SK-N-SH (cell line): ENCODE measurements at regions not wholly inside any gene's neighbourhood (a gene's known extent, or its start where the extent isn't known, plus 50 kb on each side); places are given as distances from the start of the nearest gene placed in this dataset.

Source experiments
- CTCF ChIA-PET: fragments of 300-600, 350-600 bp; formaldehyde crosslinking; extraction: SDS; loops from one replicate; lab custom pipeline; 2021; lab: Yijun Ruan, JAX
- POLR2A ChIA-PET: fragments of 350-600 bp; sonication (Branson Sonifier 250); formaldehyde crosslinking; extraction: SDS; loops from one replicate; lab custom pipeline; 2020; ENCODE audit warnings: antibody characterized with exemption, inconsistent platforms; lab: Yijun Ruan, JAX
- DNase-seq: peaks from one replicate; pipeline ENCODE4 v3.0.0; 2012
- H2AFZ ChIP-seq: fragments of 200-600 bp; sonication (generic); 2 replicates; pipeline ENCODE4 v1.8.1; 2016; ENCODE audit warnings: antibody characterized with exemption, mild to moderate bottlenecking, low read depth
- H3F3A ChIP-seq: fragments of 200-600 bp; sonication (generic); replicated peaks from 2 replicates; pipeline ENCODE3; 2016; ENCODE audit warnings: antibody characterized with exemption, mild to moderate bottlenecking; ENCODE audit not compliant: insufficient read depth
- H3K27ac ChIP-seq, 2 experiments: fragments of 200-500 bp in 1 of 2; fragments of 200-600 bp in 1 of 2; sonication (Bioruptor generic) in 1 of 2; sonication (generic), shearing (Covaris generic) in 1 of 2; 2 replicates each; pipeline versions ENCODE4 v1.5.1 to v1.6.1; 2014 to 2016; ENCODE audit warnings: low read depth in 2 of 2, inconsistent platforms in 1 of 2, low read length in 1 of 2, mild to moderate bottlenecking in 1 of 2, mixed read lengths in 1 of 2
- H3K27me3 ChIP-seq: fragments of 200-600 bp; sonication (generic), shearing (Covaris generic); 2 replicates; pipeline ENCODE4 v1.6.1; 2016; ENCODE audit warnings: mixed run types; ENCODE audit not compliant: insufficient read depth
- H3K36me3 ChIP-seq, 2 experiments: fragments of 200-500 bp in 1 of 2; fragments of 200-600 bp in 1 of 2; sonication (Bioruptor generic) in 1 of 2; sonication (generic) in 1 of 2; replicated peaks in 1 of 2; 2 replicates each; pipeline versions ENCODE3 to v1.5.1; 2014 to 2016; ENCODE audit warnings: low read length in 1 of 2, mild to moderate bottlenecking in 1 of 2; ENCODE audit not compliant: insufficient read depth in 2 of 2, control insufficient read depth in 1 of 2
- H3K4me1 ChIP-seq, 2 experiments: fragments of 200-500 bp in 1 of 2; fragments of 200-600 bp in 1 of 2; sonication (Bioruptor generic) in 1 of 2; sonication (generic), shearing (Covaris generic) in 1 of 2; 2 replicates each; pipeline versions ENCODE4 v1.5.1 to v1.6.1; 2014 to 2016; ENCODE audit warnings: low read depth in 1 of 2, low read length in 1 of 2, mixed run types in 1 of 2; ENCODE audit not compliant: insufficient read depth in 2 of 2, control insufficient read depth in 1 of 2
- H3K4me2 ChIP-seq: fragments of 200-600 bp; sonication (generic), shearing (Covaris generic); 2 replicates; pipeline ENCODE4 v1.6.1; 2017; ENCODE audit warnings: mixed run types
- H3K4me3 ChIP-seq, 2 experiments: fragments of 200-500 bp in 1 of 2; fragments of 200-600 bp in 1 of 2; sonication (Bioruptor generic) in 1 of 2; sonication (generic), shearing (Covaris generic) in 1 of 2; 2 replicates each; pipeline versions ENCODE4 v1.5.1 to v1.8.1; 2014 to 2016; ENCODE audit warnings: low read depth in 2 of 2, inconsistent platforms in 1 of 2, low read length in 1 of 2, mild to moderate bottlenecking in 1 of 2, mixed read lengths in 1 of 2, moderate library complexity in 1 of 2
- H3K79me2 ChIP-seq: fragments of 200-600 bp; sonication (generic); 2 replicates; pipeline ENCODE4 v1.8.1; 2017; ENCODE audit warnings: mild to moderate bottlenecking; ENCODE audit not compliant: insufficient read depth
- H3K9ac ChIP-seq: fragments of 200-600 bp; sonication (generic); 2 replicates; pipeline ENCODE4 v1.6.1; 2017; ENCODE audit warnings: mixed run types
- H3K9me2 ChIP-seq: fragments of 200-600 bp; sonication (generic); 2 replicates; pipeline ENCODE4 v1.6.1; 2017; ENCODE audit warnings: mixed run types
- H3K9me3 ChIP-seq: fragments of 200-600 bp; sonication (generic); 2 replicates; pipeline ENCODE4 v1.6.1; 2017; ENCODE audit warnings: mixed run types, mild to moderate bottlenecking, moderate library complexity
- H4K20me1 ChIP-seq: fragments of 200-600 bp; sonication (generic); 2 replicates; pipeline ENCODE4 v1.6.1; 2017; ENCODE audit warnings: mild to moderate bottlenecking, mixed run types; ENCODE audit not compliant: insufficient read depth
- CHD2 ChIP-seq: fragments of 150-350 bp; IDR thresholded peaks from 2 replicates; pipeline ENCODE4 v1.6.1; 2018; ENCODE audit warnings: low read length; ENCODE audit not compliant: partially characterized antibody
- CTCF ChIP-seq: fragments of 200-600 bp; sonication (generic); IDR thresholded peaks from 2 replicates; pipeline ENCODE4 v1.6.1; 2017; ENCODE audit warnings: antibody characterized with exemption, mild to moderate bottlenecking, moderate library complexity
- EZH2phosphoT487 ChIP-seq: fragments of 200-600 bp; sonication (generic); IDR thresholded peaks from 2 replicates; pipeline ENCODE4 v1.6.1; 2017; ENCODE audit warnings: low read depth, mixed run types, mild to moderate bottlenecking, antibody characterized with exemption, moderate library complexity, borderline replicate concordance
- GABPA ChIP-seq: IDR thresholded peaks from 2 replicates; pipeline ENCODE4 v1.4.0; 2012; ENCODE audit warnings: low read depth, mild to moderate bottlenecking
- IRF3 ChIP-seq: fragments of 150-350 bp; IDR thresholded peaks from 2 replicates; pipeline ENCODE4 v1.6.1; 2016; ENCODE audit warnings: mild to moderate bottlenecking, low read depth, low read length
- JUND ChIP-seq: IDR thresholded peaks from 2 replicates; pipeline ENCODE4 v1.4.0; 2012
- MAX ChIP-seq: IDR thresholded peaks from 2 replicates; pipeline ENCODE4 v1.4.0; 2012; ENCODE audit warnings: low read depth
- NFIC ChIP-seq: IDR thresholded peaks from 2 replicates; pipeline ENCODE4 v1.4.0; 2012; ENCODE audit warnings: borderline replicate concordance
- PBX3 ChIP-seq: IDR thresholded peaks from 2 replicates; pipeline ENCODE4; 2012
- RFX5 ChIP-seq: IDR thresholded peaks from 2 replicates; pipeline ENCODE4 v1.6.1; 2012; ENCODE audit warnings: mild to moderate bottlenecking, improper control_type of control experiment, low read length
- RXRA ChIP-seq: IDR thresholded peaks from 2 replicates; pipeline ENCODE4 v1.4.0; 2012; ENCODE audit warnings: low read depth, mild to moderate bottlenecking, borderline replicate concordance
- TAF1 ChIP-seq: IDR thresholded peaks from 2 replicates; pipeline ENCODE4 v1.6.1; 2012; ENCODE audit warnings: low read depth, mild to moderate bottlenecking, low read length, moderate library complexity, borderline replicate concordance
- TEAD4 ChIP-seq: IDR thresholded peaks from 2 replicates; pipeline ENCODE4 v1.4.0; 2012; ENCODE audit warnings: mild to moderate bottlenecking, borderline replicate concordance; ENCODE audit not compliant: insufficient read depth
- USF1 ChIP-seq: IDR thresholded peaks from 2 replicates; pipeline ENCODE4 v1.4.0; 2012; ENCODE audit warnings: low read depth, borderline replicate concordance
- USF2 ChIP-seq: fragments of 150-350 bp; IDR thresholded peaks from 2 replicates; pipeline ENCODE4 v1.6.1; 2017; ENCODE audit warnings: antibody characterized with exemption, low read length, low read depth, borderline replicate concordance
- WGBS: methylation state at CpG from one replicate; pipeline ENCODE4 v1.1.6; 2017; ENCODE audit warnings: low lambda C conversion rate; 5-methylcytosine and 5-hydroxymethylcytosine counted together

- Histone ChIP-seq H3K9me2 (no peaks in the 10 kb centered on the region), H3K9me3 (no peaks in the 10 kb centered on the region), H2AFZ (no peak overlapping the region), H3K4me3 (no peak overlapping the region), H3K36me3 (no peaks in the 10 kb centered on the region), H3K4me2 (no peak overlapping the region), H3K27ac (no peak overlapping the region), H3K79me2 (no peaks in the 10 kb centered on the region), H4K20me1 (no peaks in the 10 kb centered on the region), H3F3A (no peaks in the 10 kb centered on the region), H3K9ac (no peak overlapping the region), H3K27me3 (no peaks in the 10 kb centered on the region), H3K4me1 (no peaks in the 10 kb centered on the region)
- ChIA-PET CTCF (interaction anchor here (0.7 to 1.3 kb wide), 3 partner anchors 7 to 18 kb away, joined by 3 to 4 read pairs (median 4); no protein-coding TSS in a partner anchor), POLR2A (no interaction called here)
- 36% methylated on average over 3 of the region's 3 CpGs for whole genome bisulfite sequencing
- TF ChIP-seq TEAD4, result no peak
- no peak for TF ChIP-seq USF1
- no peak for TF ChIP-seq RXRA
- no peak for TF ChIP-seq IRF3
- no peak for TF ChIP-seq CTCF
- no peak for TF ChIP-seq GABPA
- TF ChIP-seq JUND, result no peak
- no peak for TF ChIP-seq CHD2
- TF ChIP-seq MAX, result no peak
- TF ChIP-seq EZH2phosphoT487, result no peak
- TF ChIP-seq TAF1, result no peak
- no peak for TF ChIP-seq NFIC
- no peak for TF ChIP-seq PBX3
- no peak for TF ChIP-seq RFX5
- TF ChIP-seq USF2, result no peak
- no peak for DNase-seq
Measured at GRCh38 chr4:151820004-151820403, 59.2 kb upstream of the GATB start.
